Gastrocnemius medialis (tissue), 4 donors: ENCODE measurements at regions not wholly inside any gene's neighbourhood (a gene's known extent, or its start where the extent isn't known, plus 50 kb on each side); places are given as distances from the start of the nearest gene placed in this dataset.

Experiments used
- POLR2A ChIP-seq, 2 donors: fragments of 450-650 bp; IDR thresholded peaks; one replicate each; pipeline ENCODE4 v1.6.1; 2017; ENCODE audit warnings: antibody characterized with exemption in 2 of 2, mild to moderate bottlenecking in 2 of 2, moderate library complexity in 2 of 2
- TF ChIP-seq, protein P1 (sequence below), 5 experiments: fragments of 450-650 bp in 3 of 5; fragments of 200-600 bp in 2 of 5; sonication (generic) in 2 of 5; IDR thresholded peaks in 4 of 5; conservative IDR thresholded peaks in 1 of 5; 1 replicate in 4 of 5; 2 replicates in 1 of 5; pipeline ENCODE4 v1.5.1; 2016 to 2019; ENCODE audit warnings: antibody characterized with exemption in 5 of 5, mild to moderate bottlenecking in 3 of 5, moderate library complexity in 3 of 5

DNA sequence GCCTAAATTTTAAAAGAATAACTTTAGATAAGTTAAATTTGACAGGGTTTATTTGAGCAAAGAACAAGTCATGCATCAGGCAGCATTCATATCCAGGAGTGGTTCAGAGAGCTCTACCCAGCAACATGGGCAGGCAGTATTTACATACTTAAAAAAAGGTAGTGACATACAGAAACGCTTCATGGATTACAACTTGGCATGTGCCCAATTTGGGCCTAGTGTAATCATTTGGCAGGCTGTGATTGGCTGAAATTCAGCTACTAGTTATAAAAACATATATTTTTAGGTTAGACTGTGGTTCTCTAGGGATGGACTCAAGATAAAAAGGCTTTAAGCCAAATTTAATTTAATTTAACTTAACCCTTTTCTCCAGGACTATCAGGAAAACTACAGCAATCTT is 374.0 kb upstream of the ADAMTS16 start:
- no peak for TF ChIP-seq POLR2A (IDR thresholded peaks at IDR 0.05)
- TF ChIP-seq, protein P1, sequence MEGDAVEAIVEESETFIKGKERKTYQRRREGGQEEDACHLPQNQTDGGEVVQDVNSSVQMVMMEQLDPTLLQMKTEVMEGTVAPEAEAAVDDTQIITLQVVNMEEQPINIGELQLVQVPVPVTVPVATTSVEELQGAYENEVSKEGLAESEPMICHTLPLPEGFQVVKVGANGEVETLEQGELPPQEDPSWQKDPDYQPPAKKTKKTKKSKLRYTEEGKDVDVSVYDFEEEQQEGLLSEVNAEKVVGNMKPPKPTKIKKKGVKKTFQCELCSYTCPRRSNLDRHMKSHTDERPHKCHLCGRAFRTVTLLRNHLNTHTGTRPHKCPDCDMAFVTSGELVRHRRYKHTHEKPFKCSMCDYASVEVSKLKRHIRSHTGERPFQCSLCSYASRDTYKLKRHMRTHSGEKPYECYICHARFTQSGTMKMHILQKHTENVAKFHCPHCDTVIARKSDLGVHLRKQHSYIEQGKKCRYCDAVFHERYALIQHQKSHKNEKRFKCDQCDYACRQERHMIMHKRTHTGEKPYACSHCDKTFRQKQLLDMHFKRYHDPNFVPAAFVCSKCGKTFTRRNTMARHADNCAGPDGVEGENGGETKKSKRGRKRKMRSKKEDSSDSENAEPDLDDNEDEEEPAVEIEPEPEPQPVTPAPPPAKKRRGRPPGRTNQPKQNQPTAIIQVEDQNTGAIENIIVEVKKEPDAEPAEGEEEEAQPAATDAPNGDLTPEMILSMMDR (IDR thresholded peaks at IDR 0.05 in 4 of 5, conservative IDR thresholded peaks at IDR 0.05 in 1 of 5) = no peak
